Chondrocyte (in vitro differentiated cells): ENCODE measurements at regions not wholly inside any gene's neighbourhood (a gene's known extent, or its start where the extent isn't known, plus 50 kb on each side); places are given as distances from the start of the nearest gene placed in this dataset.
A peak's percentile ranks its signal among the peaks of the same experiment; 100 is the strongest.

Source experiments
- DNase-seq: peaks from one replicate; pipeline ENCODE4 v3.0.0; 2021; ENCODE audit warnings: mixed read lengths, low spot score
- H3K27ac Mint-ChIP-seq: one replicate; pipeline ENCODE4 v1.8.0; 2021; ENCODE audit warnings: mild to moderate bottlenecking, moderate library complexity, mixed read lengths; ENCODE audit not compliant: unreplicated experiment
- H3K27me3 Mint-ChIP-seq: 2 replicates; pipeline ENCODE4 v1.8.0; 2021; ENCODE audit warnings: low read depth, mixed read lengths
- H3K36me3 Mint-ChIP-seq: 2 replicates; pipeline ENCODE4 v1.8.0; 2021; ENCODE audit warnings: low read depth, mixed read lengths
- H3K4me1 Mint-ChIP-seq: 2 replicates; pipeline ENCODE4 v1.8.0; 2021; ENCODE audit warnings: low read depth, mild to moderate bottlenecking, mixed read lengths
- H3K4me3 Mint-ChIP-seq: one replicate; pipeline ENCODE4 v1.8.0; 2021; ENCODE audit warnings: mild to moderate bottlenecking, moderate library complexity, mixed read lengths; ENCODE audit not compliant: unreplicated experiment
- H3K9me3 Mint-ChIP-seq: 2 replicates; pipeline ENCODE4 v1.8.0; 2021; ENCODE audit warnings: low read depth, mixed read lengths
- CTCF ChIP-seq: fragments of 200-600 bp; sonication (generic); IDR thresholded peaks from 2 replicates; pipeline ENCODE4 v1.5.0; 2021; ENCODE audit warnings: antibody characterized with exemption, mild to moderate bottlenecking, moderate library complexity

DNA sequence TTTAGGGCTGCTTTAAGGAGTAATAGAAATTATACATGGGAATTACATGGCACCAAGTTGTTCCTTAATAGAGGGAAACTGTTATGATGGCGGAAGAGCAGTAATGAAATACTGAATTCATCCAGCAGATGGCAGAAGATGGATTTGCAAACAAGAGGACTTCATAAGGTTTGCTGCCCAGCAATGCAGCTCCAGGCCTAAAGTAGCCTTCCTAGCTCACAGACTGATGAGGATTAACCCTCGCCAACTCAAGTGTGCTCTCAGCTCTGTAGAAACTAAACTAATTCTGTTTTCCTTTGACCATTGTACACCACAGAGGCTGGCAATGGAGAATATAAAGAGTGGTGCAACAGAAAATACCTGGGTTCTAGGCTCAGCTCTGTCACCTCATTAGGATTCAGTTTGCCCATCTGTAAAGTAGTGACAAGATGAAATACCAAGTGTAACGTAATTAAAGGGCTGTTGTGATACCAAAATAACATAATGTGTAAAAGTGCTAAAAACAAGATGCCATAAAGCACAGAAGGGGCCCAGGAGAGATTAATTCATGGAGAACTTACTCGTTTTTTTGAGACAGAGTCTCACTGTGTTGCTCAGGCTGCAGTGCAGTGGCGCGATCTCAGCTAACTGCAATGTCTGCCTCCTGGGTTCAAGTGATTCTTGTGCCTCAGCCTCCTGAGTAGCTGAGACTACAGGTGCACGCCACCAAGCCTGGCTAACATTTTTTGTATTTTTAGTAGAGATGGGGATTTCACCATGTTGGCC, 102.4 kb upstream of the SERBP1 start:
- H3K4me3 Mint-ChIP-seq: no peak overlapping the region
- TF ChIP-seq CTCF: peak; percentile 87
- H3K4me1 Mint-ChIP-seq: peaks cover 11% of the 10 kb centered on the region
- no peaks in the 10 kb centered on the region for H3K9me3 Mint-ChIP-seq
- H3K36me3 Mint-ChIP-seq: no peaks in the 10 kb centered on the region
- H3K27me3 Mint-ChIP-seq: no peaks in the 10 kb centered on the region
- no peak overlapping the region for H3K27ac Mint-ChIP-seq
- no peak for DNase-seq

- Mint-ChIP-seq H3K27ac (no peak overlapping the region), H3K9me3 (no peaks in the 10 kb centered on the region), H3K4me1 (peaks cover 11% of the 10 kb centered on the region), H3K36me3 (no peaks in the 10 kb centered on the region), H3K4me3 (no peak overlapping the region), H3K27me3 (no peaks in the 10 kb centered on the region)
- no peak for DNase-seq
- TF ChIP-seq CTCF: no peak
These were observed 104.4 kb upstream of the SERBP1 start for GRCh38 chr1:67534627-67535065.

DNA sequence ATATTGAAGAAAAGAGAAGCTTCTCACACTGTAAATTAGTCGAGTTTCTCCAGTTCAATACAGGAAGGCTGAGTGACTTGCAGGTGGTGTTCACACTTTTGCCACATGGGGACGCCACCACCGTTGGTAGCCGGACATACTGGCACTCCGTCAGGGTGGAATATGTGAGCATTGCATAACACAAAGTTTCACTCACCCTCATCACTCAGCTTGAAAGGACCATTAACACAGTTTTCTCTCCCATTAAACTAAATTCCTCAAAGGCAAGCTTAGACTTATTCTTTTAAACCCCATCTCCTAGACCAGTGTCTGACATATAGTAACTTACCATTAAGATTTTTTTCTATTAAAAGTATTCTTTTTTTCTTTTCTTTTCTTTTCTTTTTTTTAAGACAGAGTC, 105.3 kb upstream of the SERBP1 start:
- peaks cover 11% of the 10 kb centered on the region for H3K4me1 Mint-ChIP-seq
- peak; percentile 94 for TF ChIP-seq CTCF
- no peaks in the 10 kb centered on the region for H3K9me3 Mint-ChIP-seq
- H3K4me3 Mint-ChIP-seq: no peak overlapping the region
- no peak for DNase-seq
- H3K27ac Mint-ChIP-seq: no peak overlapping the region
- no peaks in the 10 kb centered on the region for H3K36me3 Mint-ChIP-seq
- no peaks in the 10 kb centered on the region for H3K27me3 Mint-ChIP-seq

DNA sequence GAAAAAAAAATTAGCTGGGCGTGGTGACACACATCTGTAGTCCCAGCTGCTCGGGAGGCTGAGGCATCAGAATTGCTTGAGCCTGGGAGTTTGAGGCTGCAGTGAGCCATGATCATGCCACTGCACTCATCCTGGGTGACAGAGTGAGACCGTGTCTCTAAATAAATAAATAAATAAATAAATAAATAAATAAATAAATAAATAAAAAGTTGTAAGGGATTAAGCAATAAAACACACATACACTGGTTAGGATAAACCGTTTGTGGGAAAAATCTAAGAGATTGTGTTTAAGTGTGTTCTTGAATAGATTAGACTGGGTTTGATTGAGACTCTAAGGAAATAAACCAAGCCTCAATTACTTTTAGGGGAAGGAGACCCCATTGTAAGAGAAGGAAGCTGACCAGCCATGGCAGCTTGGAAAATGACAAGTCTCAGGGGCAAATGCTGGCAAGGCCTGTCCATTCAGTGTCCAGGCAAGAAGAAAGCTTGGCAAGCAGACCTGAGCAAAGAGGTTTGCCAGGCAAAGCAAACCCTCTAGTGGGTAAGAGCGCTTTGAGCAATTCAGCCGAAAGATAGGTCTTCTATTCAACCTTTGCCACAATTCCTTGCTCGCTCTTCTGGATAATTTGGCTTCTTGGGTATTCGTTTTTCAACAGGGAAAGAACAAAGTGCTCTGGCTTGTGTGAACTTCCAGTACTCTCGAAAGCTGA, 106.9 kb upstream of the SERBP1 start:
- TF ChIP-seq CTCF: no peak
- H3K27me3 Mint-ChIP-seq: no peaks in the 10 kb centered on the region
- H3K36me3 Mint-ChIP-seq: no peaks in the 10 kb centered on the region
- no peak overlapping the region for H3K4me3 Mint-ChIP-seq
- no peak overlapping the region for H3K27ac Mint-ChIP-seq
- no peak for DNase-seq
- peaks cover 11% of the 10 kb centered on the region for H3K4me1 Mint-ChIP-seq
- H3K9me3 Mint-ChIP-seq: no peaks in the 10 kb centered on the region

- Mint-ChIP-seq H3K36me3 (no peaks in the 10 kb centered on the region), H3K4me1 (peaks cover 11% of the 10 kb centered on the region), H3K27ac (no peak overlapping the region), H3K27me3 (no peaks in the 10 kb centered on the region), H3K9me3 (no peaks in the 10 kb centered on the region), H3K4me3 (no peak overlapping the region)
- no peak for TF ChIP-seq CTCF
- DNase-seq: no peak
These were observed 107.4 kb upstream of the SERBP1 start for GRCh38 chr1:67537667-67538018.
